Activated B cell treated with CpG ODN at 0.5 μM for 24 hours (primary cell): ENCODE measurements at regions not wholly inside any gene's neighbourhood (a gene's known extent, or its start where the extent isn't known, plus 50 kb on each side); places are given as distances from the start of the nearest gene placed in this dataset.

ENCODE experiments used
- ATAC-seq: fragments of 200-7000 bp; cut with Tn5 transposase; one replicate; pipeline ENCODE4 v1.10.0; 2021; ENCODE audit warnings: low read depth, mild to moderate bottlenecking, moderate library complexity
- CTCF ChIA-PET: fragments of 350-600 bp; sonication (Branson Sonifier 250); formaldehyde crosslinking; loops from one replicate; lab custom pipeline; 2021; ENCODE audit warnings: antibody characterized with exemption; lab: Charles Lee
- POLR2A ChIA-PET: fragments of 350-600 bp; sonication (Branson Sonifier 250); formaldehyde crosslinking; loops from one replicate; lab custom pipeline; 2021; ENCODE audit warnings: antibody characterized with exemption; lab: Charles Lee
- DNase-seq: peaks from one replicate; pipeline ENCODE4 v3.0.0; 2022
- H3K27ac Mint-ChIP-seq: one replicate; pipeline ENCODE4 v1.8.0; 2020; ENCODE audit warnings: mixed read lengths
- H3K27me3 Mint-ChIP-seq: one replicate; pipeline ENCODE4 v1.8.0; 2021; ENCODE audit warnings: mixed read lengths
- H3K36me3 Mint-ChIP-seq: one replicate; pipeline ENCODE4 v1.8.0; 2021; ENCODE audit warnings: low read depth, mixed read lengths
- H3K4me1 Mint-ChIP-seq: one replicate; pipeline ENCODE4 v1.8.0; 2021; ENCODE audit warnings: mixed read lengths
- H3K4me3 Mint-ChIP-seq: one replicate; pipeline ENCODE4 v1.8.0; 2020; ENCODE audit warnings: mild to moderate bottlenecking, mixed read lengths
- H3K9me3 Mint-ChIP-seq: one replicate; pipeline ENCODE4 v1.8.0; 2020; ENCODE audit warnings: mixed read lengths
- CTCF ChIP-seq: fragments of 200-600 bp; IDR thresholded peaks from one replicate; pipeline ENCODE4 v1.8.0; 2022; ENCODE audit warnings: antibody characterized with exemption, mild to moderate bottlenecking
- intact Hi-C: fragments of 100-400 bp; cut with micrococcal nuclease; formaldehyde crosslinking; loops from one replicate; pipeline ENCODE4 v1.15.1; 2024

GRCh38 chr3:158958873-158959272 is 157.0 kb downstream of the MFSD1 start:
- no peak for TF ChIP-seq CTCF
- Mint-ChIP-seq H3K36me3 (no peaks in the 10 kb centered on the region), H3K9me3 (no peaks in the 10 kb centered on the region), H3K4me3 (no peak overlapping the region), H3K4me1 (no peaks in the 10 kb centered on the region), H3K27me3 (peaks cover 2% of the 10 kb centered on the region), H3K27ac (no peak overlapping the region)
- ATAC-seq (no peak), DNase-seq (no peak)
- POLR2A ChIA-PET, result no interaction called here
- intact Hi-C loops, result no loop called here
- CTCF ChIA-PET, result no interaction called here

DNA sequence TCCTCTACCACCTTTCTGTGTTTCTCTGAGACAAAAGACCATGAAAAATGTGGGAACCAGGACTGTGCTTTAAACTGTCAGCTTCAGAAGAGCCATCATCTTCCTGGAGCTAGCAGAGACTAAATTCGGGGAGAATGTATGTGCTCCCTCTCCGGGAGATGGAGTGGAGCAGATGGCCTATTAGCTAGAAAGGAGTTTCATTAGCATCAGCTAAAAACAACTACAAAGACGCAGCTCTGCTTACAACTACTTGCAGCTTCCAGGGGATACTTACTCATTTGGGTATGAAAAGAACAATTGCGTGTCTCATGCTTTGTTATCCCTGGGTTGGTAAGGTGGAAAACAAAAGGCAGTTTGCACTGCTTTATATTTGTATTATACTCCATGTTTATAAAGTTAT is 159.6 kb downstream of the MFSD1 start:
- Mint-ChIP-seq H3K36me3 (no peaks in the 10 kb centered on the region), H3K4me3 (no peak overlapping the region), H3K27me3 (peaks cover 2% of the 10 kb centered on the region), H3K27ac (no peak overlapping the region), H3K9me3 (no peaks in the 10 kb centered on the region), H3K4me1 (no peaks in the 10 kb centered on the region)
- CTCF ChIA-PET, result no interaction called here
- intact Hi-C loops, result no loop called here
- POLR2A ChIA-PET, result no interaction called here
- TF ChIP-seq CTCF, result no peak
- ATAC-seq (no peak), DNase-seq (no peak)

DNA sequence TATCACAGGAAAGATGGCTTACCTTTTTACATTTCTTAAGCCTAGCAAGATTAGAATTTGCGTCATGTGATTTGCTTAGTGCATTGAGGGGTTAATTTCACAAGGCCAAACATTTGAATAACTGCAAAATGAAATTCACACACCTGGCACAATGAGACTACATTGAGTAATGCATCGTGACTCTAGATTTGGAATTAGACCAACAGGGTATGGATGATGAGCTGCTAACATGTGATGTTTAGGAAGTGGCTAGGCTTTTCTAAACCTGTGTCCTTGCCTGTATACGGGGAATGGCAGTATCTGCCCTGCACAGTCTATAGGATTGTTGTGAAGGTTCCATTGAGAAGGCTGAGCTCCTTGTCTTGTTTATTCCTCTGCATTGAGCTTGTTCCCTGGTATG is 160.1 kb downstream of the MFSD1 start:
- DNase-seq (no peak), ATAC-seq (no peak)
- Mint-ChIP-seq H3K27ac (no peak overlapping the region), H3K27me3 (peaks cover 2% of the 10 kb centered on the region), H3K4me3 (no peak overlapping the region), H3K9me3 (no peaks in the 10 kb centered on the region), H3K4me1 (no peaks in the 10 kb centered on the region), H3K36me3 (no peaks in the 10 kb centered on the region)
- no peak for TF ChIP-seq CTCF
- intact Hi-C loops, result no loop called here
- ChIA-PET CTCF (no interaction called here), POLR2A (no interaction called here)

GRCh38 chr3:158970006-158970405 is 168.2 kb downstream of the MFSD1 start:
- ChIA-PET CTCF (no interaction called here), POLR2A (no interaction called here)
- no peak for DNase-seq
- Mint-ChIP-seq H3K4me1 (no peaks in the 10 kb centered on the region), H3K9me3 (peaks cover 4% of the 10 kb centered on the region), H3K27me3 (no peaks in the 10 kb centered on the region), H3K27ac (no peak overlapping the region), H3K36me3 (no peaks in the 10 kb centered on the region), H3K4me3 (no peak overlapping the region)
- intact Hi-C loops, result no loop called here
- TF ChIP-seq CTCF, result no peak
- no peak for ATAC-seq

DNA sequence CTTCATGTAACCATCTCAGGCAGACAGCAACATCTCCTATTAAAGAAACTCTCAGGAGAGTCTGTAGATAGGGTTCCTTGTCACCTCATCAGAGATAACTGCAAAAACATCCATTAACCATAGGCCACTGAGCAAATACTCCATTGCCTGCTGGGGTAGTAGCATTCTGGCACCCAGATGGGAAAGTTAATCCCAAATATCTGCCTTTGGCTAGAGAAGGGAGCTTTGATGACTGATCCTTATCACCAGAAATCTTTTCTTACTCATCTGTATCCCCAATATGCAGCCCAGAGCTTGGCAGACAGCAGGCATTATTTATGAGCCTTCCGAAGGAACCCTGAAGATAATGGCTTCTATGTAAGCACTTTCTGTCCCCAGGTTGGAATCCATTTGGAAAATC is 173.1 kb downstream of the MFSD1 start:
- POLR2A ChIA-PET, result no interaction called here
- CTCF ChIA-PET, result no interaction called here
- Mint-ChIP-seq H3K9me3 (peaks cover 4% of the 10 kb centered on the region), H3K4me3 (no peak overlapping the region), H3K4me1 (no peaks in the 10 kb centered on the region), H3K36me3 (no peaks in the 10 kb centered on the region), H3K27me3 (peaks cover 2% of the 10 kb centered on the region), H3K27ac (no peak overlapping the region)
- no peak for TF ChIP-seq CTCF
- no peak for ATAC-seq
- intact Hi-C loops, result no loop called here
- no peak for DNase-seq
